ENCODE measurements at regions not wholly inside any gene's neighbourhood (a gene's known extent, or its start where the extent isn't known, plus 50 kb on each side); places are given as distances from the start of the nearest gene placed in this dataset.

DNA sequence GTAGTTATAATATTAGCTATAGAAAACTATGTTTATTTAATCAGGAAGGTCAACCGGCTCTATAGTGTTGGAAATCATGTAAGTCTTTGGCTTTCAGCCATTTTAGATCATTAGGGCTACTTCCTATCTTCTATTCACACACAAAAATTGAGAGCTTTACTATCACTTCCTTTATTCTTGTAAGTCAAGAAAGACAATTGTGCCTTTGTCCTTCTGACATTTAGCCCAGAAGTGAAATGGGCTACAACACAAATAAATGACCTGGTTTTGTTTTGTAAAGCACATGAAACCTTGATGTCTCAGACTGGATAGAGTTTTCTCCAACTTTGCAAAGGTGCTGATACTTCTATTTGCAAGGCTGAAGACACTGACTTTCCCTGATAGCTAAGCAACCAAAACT, 122.4 kb upstream of the ACSL4 start:
- Histone ChIP-seq H3K9me3 (ENCODE audit: control insufficient read depth, insufficient read depth, low read length) (no peaks in the 10 kb centered on the region), H3K4me1 (ENCODE audit: control insufficient read depth, insufficient read depth, low read length) (no peaks in the 10 kb centered on the region), H3K36me3 (ENCODE audit: control insufficient read depth, insufficient read depth, low read length) (no peaks in the 10 kb centered on the region), H3K4me3 (ENCODE audit: low read length) (no peak overlapping the region), H3K27ac (ENCODE audit: low read length) (no peak overlapping the region), H3K27me3 (ENCODE audit: control insufficient read depth, insufficient read depth, low read length) (no peaks in the 10 kb centered on the region)
- H3K4me1 Mint-ChIP-seq = no peaks in the 10 kb centered on the region
- no peak overlapping the region for H3K27ac Mint-ChIP-seq
- no peak overlapping the region for H3K4me3 Mint-ChIP-seq
- TF ChIP-seq, protein P1, sequence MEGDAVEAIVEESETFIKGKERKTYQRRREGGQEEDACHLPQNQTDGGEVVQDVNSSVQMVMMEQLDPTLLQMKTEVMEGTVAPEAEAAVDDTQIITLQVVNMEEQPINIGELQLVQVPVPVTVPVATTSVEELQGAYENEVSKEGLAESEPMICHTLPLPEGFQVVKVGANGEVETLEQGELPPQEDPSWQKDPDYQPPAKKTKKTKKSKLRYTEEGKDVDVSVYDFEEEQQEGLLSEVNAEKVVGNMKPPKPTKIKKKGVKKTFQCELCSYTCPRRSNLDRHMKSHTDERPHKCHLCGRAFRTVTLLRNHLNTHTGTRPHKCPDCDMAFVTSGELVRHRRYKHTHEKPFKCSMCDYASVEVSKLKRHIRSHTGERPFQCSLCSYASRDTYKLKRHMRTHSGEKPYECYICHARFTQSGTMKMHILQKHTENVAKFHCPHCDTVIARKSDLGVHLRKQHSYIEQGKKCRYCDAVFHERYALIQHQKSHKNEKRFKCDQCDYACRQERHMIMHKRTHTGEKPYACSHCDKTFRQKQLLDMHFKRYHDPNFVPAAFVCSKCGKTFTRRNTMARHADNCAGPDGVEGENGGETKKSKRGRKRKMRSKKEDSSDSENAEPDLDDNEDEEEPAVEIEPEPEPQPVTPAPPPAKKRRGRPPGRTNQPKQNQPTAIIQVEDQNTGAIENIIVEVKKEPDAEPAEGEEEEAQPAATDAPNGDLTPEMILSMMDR (IDR thresholded peaks at IDR 0.05) = no peak
- intact Hi-C loops (cut with micrococcal nuclease) = no loop called here
- no CpG with 5 or more reads among the region's 1 CpG for WGBS (ENCODE audit: insufficient coverage)
- no peaks in the 10 kb centered on the region for H3K36me3 Mint-ChIP-seq
- peaks cover 2 to 32% of the 10 kb centered on the region in 2 donors for H3K27me3 Mint-ChIP-seq (ENCODE audit: low read depth in 2 of 2)
- DNase-seq (no peak), ATAC-seq (no peak)
- H3K9me3 Mint-ChIP-seq = no peaks in the 10 kb centered on the region

DNA sequence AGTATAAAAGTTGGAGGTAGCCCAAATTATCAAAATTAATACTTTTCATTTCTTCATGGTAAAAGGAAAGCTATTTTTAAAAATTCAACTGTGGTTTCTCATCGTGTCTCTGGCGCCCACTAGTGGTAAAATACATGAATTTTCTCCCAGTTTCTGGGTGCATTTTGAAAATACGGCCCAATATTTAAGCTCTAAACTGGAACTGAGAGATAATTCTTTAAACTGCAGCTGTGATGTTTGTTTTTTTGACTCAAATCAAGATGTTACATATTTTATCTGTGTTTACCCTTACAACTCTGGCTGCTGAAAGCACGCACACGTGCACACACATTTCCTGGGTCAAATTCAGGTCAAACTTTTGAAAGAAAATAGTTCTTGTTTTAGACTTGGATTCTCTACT, 123.9 kb upstream of the ACSL4 start:
- no peaks in the 10 kb centered on the region for H3K9me3 Mint-ChIP-seq
- intact Hi-C loops (cut with micrococcal nuclease) = loop anchor here (1.0 kb wide), 1 partner anchor 144 kb away; no protein-coding TSS in a partner anchor
- peaks cover 2 to 23% of the 10 kb centered on the region in 2 donors for H3K27me3 Mint-ChIP-seq (ENCODE audit: low read depth in 2 of 2)
- DNase-seq (peak in 1 of 2 donors; percentile 64), ATAC-seq (no peak)
- 22% methylated on average over 5 of the region's 5 CpGs for WGBS (ENCODE audit: insufficient coverage)
- TF ChIP-seq, protein P1 (IDR thresholded peaks at IDR 0.05) = peak; percentile 71
- H3K27ac Mint-ChIP-seq = no peak overlapping the region
- Histone ChIP-seq H3K27me3 (ENCODE audit: control insufficient read depth, insufficient read depth, low read length) (no peaks in the 10 kb centered on the region), H3K27ac (ENCODE audit: low read length) (no peak overlapping the region), H3K4me1 (ENCODE audit: control insufficient read depth, insufficient read depth, low read length) (no peaks in the 10 kb centered on the region), H3K36me3 (ENCODE audit: control insufficient read depth, insufficient read depth, low read length) (no peaks in the 10 kb centered on the region), H3K9me3 (ENCODE audit: control insufficient read depth, insufficient read depth, low read length) (no peaks in the 10 kb centered on the region), H3K4me3 (ENCODE audit: low read length) (no peak overlapping the region)
- no peaks in the 10 kb centered on the region for H3K36me3 Mint-ChIP-seq
- no peak overlapping the region for H3K4me3 Mint-ChIP-seq
- no peaks in the 10 kb centered on the region for H3K4me1 Mint-ChIP-seq

DNA sequence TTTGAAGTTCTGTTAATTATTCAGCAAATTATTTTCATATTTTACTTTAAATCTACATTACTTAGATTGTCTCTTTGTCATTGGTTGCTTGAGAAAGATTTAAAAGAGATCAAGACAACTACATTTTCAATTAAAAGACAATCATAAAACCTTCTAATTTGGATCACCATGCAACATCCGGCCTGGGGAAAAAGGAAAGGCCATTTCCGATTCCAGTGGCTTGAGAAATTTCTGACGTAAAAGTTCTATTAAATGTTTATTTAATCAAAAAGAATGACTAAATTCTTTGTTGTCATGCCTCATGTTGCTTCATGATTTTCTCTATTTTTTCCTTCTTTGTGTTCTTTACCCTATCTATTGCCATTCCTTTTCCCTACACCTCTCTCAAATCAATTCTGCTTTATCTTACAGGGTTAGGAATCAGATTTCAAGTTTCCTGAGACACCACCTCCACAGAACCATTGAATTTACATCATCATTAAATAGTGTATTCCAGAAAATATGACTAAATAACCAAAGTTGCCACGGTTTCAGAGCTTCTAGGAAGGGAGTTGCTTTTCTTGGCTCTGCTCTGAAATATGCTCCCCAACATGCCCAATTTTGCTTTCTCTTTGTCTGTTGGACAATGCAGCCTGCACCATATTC, 124.6 kb upstream of the ACSL4 start:
- H3K27me3 Mint-ChIP-seq (ENCODE audit: low read depth in 2 of 2) = peaks cover 2 to 23% of the 10 kb centered on the region in 2 donors
- no peak overlapping the region for H3K27ac Mint-ChIP-seq
- 89% methylated on average over 1 of the region's 4 CpGs for WGBS (ENCODE audit: insufficient coverage)
- H3K4me3 Mint-ChIP-seq = no peak overlapping the region
- Histone ChIP-seq H3K27ac (ENCODE audit: low read length) (no peak overlapping the region), H3K27me3 (ENCODE audit: control insufficient read depth, insufficient read depth, low read length) (no peaks in the 10 kb centered on the region), H3K36me3 (ENCODE audit: control insufficient read depth, insufficient read depth, low read length) (no peaks in the 10 kb centered on the region), H3K4me1 (ENCODE audit: control insufficient read depth, insufficient read depth, low read length) (no peaks in the 10 kb centered on the region), H3K4me3 (ENCODE audit: low read length) (no peak overlapping the region), H3K9me3 (ENCODE audit: control insufficient read depth, insufficient read depth, low read length) (no peaks in the 10 kb centered on the region)
- H3K4me1 Mint-ChIP-seq = no peaks in the 10 kb centered on the region
- no peak for ATAC-seq
- no peaks in the 10 kb centered on the region for H3K36me3 Mint-ChIP-seq
- TF ChIP-seq, protein P1 (IDR thresholded peaks at IDR 0.05) = no peak
- intact Hi-C loops (cut with micrococcal nuclease) = loop anchor here (1.0 kb wide), 1 partner anchor 144 kb away; no protein-coding TSS in a partner anchor
- H3K9me3 Mint-ChIP-seq = no peaks in the 10 kb centered on the region
- no peak for DNase-seq
